ENCODE measurements at regions not wholly inside any gene's neighbourhood (a gene's known extent, or its start where the extent isn't known, plus 50 kb on each side); places are given as distances from the start of the nearest gene placed in this dataset.
"Not testable (repeated sequence)": the region's sequence is repeated elsewhere in the genome, so short reads cannot be mapped to it uniquely, and the experiment has no call there.

GRCh38 chr13:63838366-63839110 is 2422.9 kb upstream of the PCDH20 start:
- Histone ChIP-seq H4K91ac (ENCODE audit: insufficient read depth, low read depth, low read length) (no peak overlapping the region), H3K9me1 (ENCODE audit: insufficient read depth, low read length) (no peaks in the 10 kb centered on the region), H2AFZ (replicated peaks; ENCODE audit: low read length, poor library complexity) (no peak overlapping the region), H2AK5ac (ENCODE audit: low read depth, low read length) (no peak overlapping the region), H3K4me1 (ENCODE audit: control insufficient read depth, insufficient read depth, low read length) (no peaks in the 10 kb centered on the region), H3K79me1 (ENCODE audit: low read depth in 1 of 2, low read length in 2 of 2) (no peaks in the 10 kb centered on the region), H2BK5ac (ENCODE audit: low read depth, low read length, poor library complexity, severe bottlenecking) (no peak overlapping the region), H3K23ac (ENCODE audit: low read depth, low read length) (no peak overlapping the region), H3K4me2 (ENCODE audit: low read depth, low read length) (no peak overlapping the region), H2AK9ac (replicated peaks; ENCODE audit: low read depth, low read length, poor library complexity) (no peak overlapping the region), H3K9ac (ENCODE audit: low read depth, low read length) (no peak overlapping the region), H4K5ac (ENCODE audit: low read depth, low read length) (no peak overlapping the region), H3K36me3 (ENCODE audit: control insufficient read depth, insufficient read depth, low read length) (no peaks in the 10 kb centered on the region), H3K4me3 (ENCODE audit: insufficient read depth, low read depth, low read length) (no peak overlapping the region), H2BK15ac (ENCODE audit: low read depth, low read length) (no peak overlapping the region), H3K14ac (replicated peaks; ENCODE audit: low read depth, low read length) (no peak overlapping the region), H2BK120ac (ENCODE audit: low read depth, low read length) (no peak overlapping the region), H4K8ac (ENCODE audit: low read depth in 2 of 2, low read length in 2 of 2) (no peak overlapping the region), H3K9me3 (ENCODE audit: control insufficient read depth, insufficient read depth, low read length) (no peaks in the 10 kb centered on the region), H3K18ac (ENCODE audit: low read depth, low read length) (no peak overlapping the region), H4K20me1 (ENCODE audit: insufficient read depth, low read length) (no peaks in the 10 kb centered on the region), H3K56ac (ENCODE audit: extremely low read depth, insufficient read depth, low read length) (no peak overlapping the region), H3K4ac (ENCODE audit: low read depth, low read length) (no peak overlapping the region), H2BK20ac (ENCODE audit: low read depth, low read length) (no peak overlapping the region), H3K27ac (ENCODE audit: insufficient read depth, low read length) (no peak overlapping the region), H3K27me3 (ENCODE audit: control insufficient read depth, insufficient read depth, low read length) (no peaks in the 10 kb centered on the region)
- dilution Hi-C loops (cut with HindIII; ENCODE audit: low sequenced_read_pairs, unreplicated experiment) (no loop called here), in situ Hi-C loops (cut with MboI; ENCODE audit: low sequenced_read_pairs) (no loop called here), intact Hi-C loops (cut with micrococcal nuclease) (no loop called here)
- ATAC-seq (ENCODE audit: low read depth) (no peak), DNase-seq (no peak)
- TF ChIP-seq MAFK (IDR thresholded peaks at IDR 0.05; ENCODE audit: low read depth, low read length) (no peak), SMC3 (IDR thresholded peaks at IDR 0.05; ENCODE audit: low read depth, low read length) (no peak)
- ChIA-PET POLR2A (ENCODE audit: unreplicated experiment) (no interaction called here), CTCF (no interaction called here)
- 100% methylated on average over 2 of the region's 18 CpGs; no CpG with 5 or more reads in 1 of the 2 experiments for WGBS, 2 experiments (ENCODE audit: extremely low coverage in 2 of 2, insufficient read length in 1 of 2)
- BruUV-seq (replicated peaks) = no TSS peak

DNA sequence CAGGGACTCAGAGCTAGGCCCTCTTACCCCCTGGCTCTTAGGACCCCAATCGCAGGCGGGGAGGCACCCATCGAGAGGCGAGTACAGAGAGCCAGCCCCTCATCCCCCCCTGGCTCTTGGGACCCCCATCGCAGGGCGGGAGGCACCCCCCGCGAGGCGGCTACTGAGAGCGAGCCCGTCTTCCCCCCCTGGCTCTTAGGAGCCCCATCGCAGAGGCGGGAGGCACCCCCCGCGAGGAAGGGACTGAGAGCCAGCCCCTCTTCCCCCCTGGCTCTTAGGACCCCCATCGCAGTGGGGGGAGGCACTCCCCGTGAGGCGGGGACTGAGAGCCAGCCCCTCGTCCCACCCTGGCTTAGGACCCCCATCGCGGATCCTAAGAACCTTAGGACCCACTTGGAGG is 2422.1 kb upstream of the PCDH20 start:
- H3K9me3 ChIP-seq (ENCODE audit: control insufficient read depth, insufficient read depth, low read length); H4K20me1 ChIP-seq (ENCODE audit: insufficient read depth, low read length); H3K4me1 ChIP-seq (ENCODE audit: control insufficient read depth, insufficient read depth, low read length); H3K4ac ChIP-seq (ENCODE audit: low read depth, low read length); H3K4me3 ChIP-seq (ENCODE audit: insufficient read depth, low read depth, low read length); H3K36me3 ChIP-seq (ENCODE audit: control insufficient read depth, insufficient read depth, low read length); POLR2A ChIA-PET (ENCODE audit: unreplicated experiment); H4K5ac ChIP-seq (ENCODE audit: low read depth, low read length); H2BK15ac ChIP-seq (ENCODE audit: low read depth, low read length); ATAC-seq (ENCODE audit: low read depth); H3K27ac ChIP-seq (ENCODE audit: insufficient read depth, low read length); H2BK20ac ChIP-seq (ENCODE audit: low read depth, low read length); H3K4me2 ChIP-seq (ENCODE audit: low read depth, low read length); BruUV-seq (replicated peaks); H3K9me1 ChIP-seq (ENCODE audit: insufficient read depth, low read length); H3K18ac ChIP-seq (ENCODE audit: low read depth, low read length); H2AK5ac ChIP-seq (ENCODE audit: low read depth, low read length); H4K91ac ChIP-seq (ENCODE audit: insufficient read depth, low read depth, low read length); H2BK5ac ChIP-seq (ENCODE audit: low read depth, low read length, poor library complexity, severe bottlenecking); intact Hi-C loops (cut with micrococcal nuclease); H3K14ac ChIP-seq (replicated peaks; ENCODE audit: low read depth, low read length); H3K56ac ChIP-seq (ENCODE audit: extremely low read depth, insufficient read depth, low read length); CTCF ChIA-PET; H4K8ac ChIP-seq (ENCODE audit: low read depth in 2 of 2, low read length in 2 of 2); H3K79me1 ChIP-seq (ENCODE audit: low read depth in 1 of 2, low read length in 2 of 2); in situ Hi-C loops (cut with MboI; ENCODE audit: low sequenced_read_pairs); H2AK9ac ChIP-seq (replicated peaks; ENCODE audit: low read depth, low read length, poor library complexity); dilution Hi-C loops (cut with HindIII; ENCODE audit: low sequenced_read_pairs, unreplicated experiment); H3K23ac ChIP-seq (ENCODE audit: low read depth, low read length); H2AFZ ChIP-seq (replicated peaks; ENCODE audit: low read length, poor library complexity); H3K9ac ChIP-seq (ENCODE audit: low read depth, low read length); DNase-seq; H3K27me3 ChIP-seq (ENCODE audit: control insufficient read depth, insufficient read depth, low read length); H2BK120ac ChIP-seq (ENCODE audit: low read depth, low read length): not testable (repeated sequence)
- no CpG with 5 or more reads among the region's 21 CpGs for WGBS, 2 experiments (ENCODE audit: extremely low coverage in 2 of 2, insufficient read length in 1 of 2)
